Body of pancreas (tissue), 4 donors: ENCODE measurements at regions not wholly inside any gene's neighbourhood (a gene's known extent, or its start where the extent isn't known, plus 50 kb on each side); places are given as distances from the start of the nearest gene placed in this dataset.
"Not testable (repeated sequence)": the region's sequence is repeated elsewhere in the genome, so short reads cannot be mapped to it uniquely, and the experiment has no call there.

Experiments used
- CTCF ChIP-seq, 7 experiments: fragments of 450-650 bp in 4 of 7; fragments of 200-600 bp in 3 of 7; sonication (generic) in 3 of 7; IDR thresholded peaks; one replicate each; pipeline ENCODE4 v1.5.1; 2016 to 2019; ENCODE audit warnings: antibody characterized with exemption in 7 of 7
- POLR2A ChIP-seq, 3 donors: fragments of 450-650 bp; IDR thresholded peaks; one replicate each; pipeline ENCODE4 v1.6.1; 2016; ENCODE audit warnings: antibody characterized with exemption in 3 of 3, mild to moderate bottlenecking in 2 of 3

- TF ChIP-seq POLR2A, CTCF (IDR thresholded peaks at IDR 0.05): not testable (repeated sequence)
Measured at GRCh38 chr2:226085425-226085824, 685.9 kb downstream of the NYAP2 start.
